NAMALWA (cell line): ENCODE measurements at regions not wholly inside any gene's neighbourhood (a gene's known extent, or its start where the extent isn't known, plus 50 kb on each side); places are given as distances from the start of the nearest gene placed in this dataset.

Experiments
- DNase-seq: peaks from one replicate; pipeline ENCODE4 v3.0.0-alpha.2; 2015; ENCODE audit warnings: low spot score

DNA sequence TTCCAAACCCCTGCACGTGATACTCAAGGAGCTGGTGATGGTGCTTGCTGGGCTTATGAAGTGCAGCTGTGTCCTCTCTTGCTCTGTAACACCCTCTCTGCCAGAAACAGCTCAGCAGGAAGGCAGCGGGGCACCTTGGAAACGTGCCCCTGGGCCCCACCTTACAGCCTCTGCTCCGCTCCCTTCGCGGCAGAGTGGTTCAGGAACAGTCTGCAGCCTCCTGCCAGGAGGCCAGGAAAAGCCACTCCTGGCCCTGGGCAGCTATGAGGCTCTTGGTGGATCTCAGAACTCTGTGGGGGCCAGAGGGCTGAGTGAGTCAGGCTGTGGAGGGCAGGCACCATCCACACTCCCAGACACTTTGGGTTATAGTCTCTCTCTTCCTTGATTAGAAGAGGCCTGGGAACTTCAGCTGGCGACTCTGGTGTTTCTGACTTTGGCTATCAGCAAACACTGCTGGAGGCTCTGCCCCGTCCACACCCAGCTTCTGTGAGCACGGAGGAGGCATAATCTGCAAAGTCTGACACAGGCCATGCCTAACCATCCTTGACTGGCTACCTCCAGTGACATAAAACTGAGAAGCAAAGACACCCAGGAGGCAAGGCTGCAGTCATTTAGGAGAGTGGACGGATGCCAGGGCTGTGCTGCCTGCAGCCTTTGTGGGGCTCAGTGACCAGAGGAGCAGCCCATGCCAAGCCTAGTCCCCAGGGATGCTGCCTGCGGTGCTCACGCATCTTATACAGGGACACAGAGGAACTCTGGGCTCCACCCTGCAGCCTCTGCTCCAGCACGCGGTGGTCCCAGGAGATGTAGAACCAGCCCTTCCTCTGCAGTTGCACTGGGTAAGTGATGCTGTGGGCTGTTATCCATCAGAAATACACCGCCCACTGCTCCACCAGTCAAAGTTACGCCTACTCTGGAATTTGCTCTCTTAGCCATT is 65.3 kb downstream of the METRNL start:
- no peak for DNase-seq

DNA sequence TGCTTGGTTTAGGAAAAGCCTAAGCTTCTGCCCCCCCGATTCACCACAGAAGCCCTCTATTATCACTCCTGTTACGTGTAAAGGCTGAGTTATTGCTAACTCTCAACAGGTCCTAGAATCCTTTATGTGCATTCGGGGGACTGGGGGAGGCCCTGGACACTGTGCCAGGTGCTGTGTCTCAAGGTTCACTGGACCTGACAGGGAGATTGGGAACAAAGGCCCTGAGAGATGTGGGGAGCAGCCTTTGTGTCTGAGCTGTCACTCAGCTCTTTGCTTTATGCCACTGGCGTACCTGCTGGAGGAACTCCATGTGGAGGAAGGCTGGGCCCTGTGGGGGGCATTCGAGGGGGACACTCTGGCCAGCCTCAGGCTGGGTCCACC is 65.9 kb downstream of the METRNL start:
- no peak for DNase-seq

DNA sequence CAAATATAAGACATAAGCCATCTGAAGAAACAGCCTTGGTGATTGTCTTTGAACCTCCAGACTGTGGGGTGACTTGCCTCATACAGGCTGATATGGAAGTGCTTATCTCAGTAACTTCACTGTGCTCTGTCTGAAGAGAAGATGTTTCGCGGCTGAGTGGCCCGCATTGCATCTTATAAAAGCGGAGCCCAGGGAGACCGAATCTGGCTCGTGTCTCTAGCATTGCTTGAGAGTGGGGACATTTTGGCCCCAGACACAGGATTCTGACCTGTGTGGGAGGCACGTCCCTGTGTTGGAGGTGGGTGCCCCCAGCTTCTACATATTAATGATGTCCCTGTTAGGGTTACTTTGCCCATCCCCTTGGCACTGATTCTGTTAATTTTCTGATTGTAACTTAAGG is 66.4 kb downstream of the METRNL start:
- DNase-seq, result no peak

DNA sequence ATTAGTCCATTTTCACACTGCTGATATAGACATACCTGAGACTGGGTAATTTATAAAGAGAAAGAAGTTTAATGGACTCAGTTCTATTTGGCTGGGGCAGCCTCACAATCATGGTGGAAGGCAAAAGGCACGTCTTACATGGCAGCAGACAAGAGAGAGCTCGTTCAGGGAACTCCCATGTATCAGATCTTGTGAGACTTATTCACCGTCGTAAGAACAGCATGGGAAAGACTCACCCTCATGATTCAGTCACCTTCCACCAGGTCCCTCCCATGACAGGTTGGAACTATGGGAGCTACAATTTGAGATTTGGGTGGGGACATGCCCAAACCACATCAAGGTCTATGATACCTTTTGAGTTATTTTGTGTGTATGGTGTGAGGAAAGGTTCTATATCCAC is 66.9 kb downstream of the METRNL start:
- DNase-seq, result no peak

DNA sequence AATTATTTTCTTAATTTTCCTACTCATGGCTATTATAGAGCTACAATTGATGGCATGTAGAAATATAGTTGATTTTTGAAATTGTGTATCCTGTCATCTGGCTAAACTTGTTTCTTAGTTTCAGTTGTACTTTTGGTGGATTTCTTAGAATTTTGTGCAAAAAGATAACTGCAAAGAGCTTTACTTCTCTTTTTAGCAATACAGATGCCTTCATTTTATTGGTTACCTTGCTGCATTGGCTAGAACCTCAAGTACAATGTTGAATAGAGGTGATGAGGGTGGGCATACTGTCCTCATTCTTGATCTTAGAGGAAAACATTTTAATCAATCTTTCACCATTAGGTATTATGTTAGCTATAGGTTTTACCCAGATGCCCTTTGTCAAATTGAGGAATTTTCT is 67.9 kb downstream of the METRNL start:
- DNase-seq, result no peak

DNA sequence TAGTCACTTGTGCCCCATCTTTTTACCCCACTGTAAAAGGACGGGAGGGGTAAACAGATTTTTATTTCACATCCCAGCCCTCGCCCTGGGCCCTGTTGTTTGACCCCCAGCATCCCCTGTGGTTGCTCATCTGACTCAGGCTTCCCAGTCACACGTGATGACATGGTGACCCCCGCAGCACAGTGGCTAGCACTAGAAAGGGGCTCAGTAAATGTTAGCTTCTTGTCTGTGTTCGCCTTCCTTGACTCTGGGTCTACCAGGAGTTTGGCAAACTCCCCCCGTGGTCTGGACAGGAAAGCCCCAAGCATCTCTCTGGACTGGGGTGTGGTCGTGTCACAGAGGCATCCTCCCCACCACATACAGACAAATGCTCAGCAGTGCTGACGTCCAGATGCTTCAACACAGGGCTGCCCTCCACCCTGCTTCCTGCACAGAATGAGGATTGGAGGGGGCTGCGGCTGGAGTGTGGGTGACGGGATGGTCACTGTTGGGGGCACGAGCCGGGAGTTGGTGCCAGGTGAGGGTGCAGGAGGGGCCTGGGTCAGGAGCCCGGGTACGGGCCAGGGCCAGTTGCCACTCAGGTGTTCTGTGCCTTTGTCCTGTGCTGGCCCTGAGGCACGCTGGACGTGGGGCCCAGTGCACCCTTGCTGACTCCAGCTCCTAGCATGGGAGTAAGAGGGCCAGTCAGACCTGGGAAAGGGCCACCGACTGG is 69.1 kb downstream of the METRNL start:
- DNase-seq, result no peak

DNA sequence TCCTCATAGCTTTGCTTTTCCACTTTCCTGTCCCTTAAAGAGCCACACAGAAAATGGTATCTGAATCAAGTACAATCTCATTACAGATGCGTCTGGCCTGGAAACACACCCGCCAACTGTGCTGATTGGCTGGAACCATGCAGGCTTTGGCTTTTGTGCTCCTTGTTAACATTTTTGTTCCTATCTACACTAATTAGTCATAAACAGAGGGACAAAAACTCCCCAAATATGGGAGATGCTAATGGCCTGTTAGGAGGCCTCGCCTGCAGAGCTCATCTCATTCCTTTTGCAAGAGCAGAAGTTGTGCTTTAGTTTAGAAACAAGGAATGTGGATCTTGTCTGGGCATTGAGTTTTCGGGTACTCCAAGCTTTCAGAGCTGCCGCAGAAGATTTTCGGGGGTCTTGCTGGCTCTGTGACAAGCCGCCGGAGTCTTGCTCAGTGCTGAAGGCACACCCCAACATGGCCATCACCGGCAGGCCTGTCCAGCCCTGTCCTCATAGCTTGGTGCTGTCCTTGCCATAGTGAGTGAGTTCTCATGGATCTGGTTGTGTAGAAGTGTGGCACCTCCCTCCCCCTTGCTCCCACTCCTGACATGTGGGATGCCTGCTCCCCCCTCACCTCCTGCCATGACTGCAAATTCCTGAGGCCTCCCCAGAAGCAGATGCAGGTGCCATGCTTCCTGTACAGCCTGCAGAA is 69.8 kb downstream of the METRNL start:
- DNase-seq, result no peak

DNA sequence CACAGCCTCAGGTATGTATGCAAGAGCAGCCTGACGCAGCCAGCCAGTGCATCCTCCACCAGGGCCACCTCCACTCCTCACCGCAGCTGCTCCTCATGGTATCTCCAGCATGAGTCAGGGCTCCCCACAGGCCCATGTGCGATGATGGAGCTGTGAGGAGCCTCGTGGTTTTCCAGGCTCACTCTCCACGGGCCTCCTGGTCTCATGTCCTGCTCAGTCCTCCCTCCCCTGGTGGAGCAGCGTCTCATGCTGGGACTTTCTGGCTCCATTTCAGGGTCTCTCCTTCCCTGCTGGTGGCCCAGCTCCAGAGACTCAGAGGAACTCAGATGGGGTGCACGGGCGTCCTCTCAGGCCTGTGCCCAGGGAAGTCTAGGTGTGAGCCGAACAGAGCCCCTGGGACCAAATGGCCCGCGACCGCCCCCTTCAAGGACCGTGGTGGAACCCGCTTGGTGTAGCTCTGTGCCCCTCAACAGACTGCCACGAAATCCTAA is 70.4 kb downstream of the METRNL start:
- no peak for DNase-seq

DNA sequence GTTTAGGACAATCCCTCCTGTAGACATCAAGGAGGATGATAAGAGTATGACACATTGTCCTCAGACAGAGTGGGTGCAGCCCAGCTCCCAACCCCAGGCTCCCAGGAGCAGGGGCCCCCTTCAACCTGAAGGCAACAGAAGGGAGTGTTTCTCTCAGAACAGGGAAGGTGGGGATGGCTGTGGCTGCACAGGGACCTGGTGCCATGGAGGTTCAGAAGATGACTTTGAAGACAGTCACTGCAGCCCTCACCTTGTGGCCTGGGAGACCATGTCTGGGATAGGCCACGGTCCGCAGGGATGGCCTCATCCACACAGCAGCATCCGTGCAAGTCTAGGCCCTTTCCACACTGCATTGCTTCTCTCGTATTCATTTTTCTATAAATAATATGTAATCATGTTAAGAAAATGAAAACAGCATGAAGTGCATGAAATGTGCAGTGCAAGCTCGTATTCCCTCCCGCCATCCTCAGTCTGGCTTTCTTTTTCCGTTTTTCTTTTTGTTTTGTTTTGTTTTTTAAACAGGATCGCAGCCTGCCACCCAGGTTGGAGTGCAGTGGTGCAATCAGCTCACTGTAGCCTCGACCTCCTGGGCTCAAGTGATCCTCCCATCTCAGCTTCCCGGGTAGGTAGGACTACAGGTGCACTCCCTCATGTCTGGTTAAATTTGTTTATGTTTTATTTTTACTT is 71.1 kb downstream of the METRNL start:
- no peak for DNase-seq

DNA sequence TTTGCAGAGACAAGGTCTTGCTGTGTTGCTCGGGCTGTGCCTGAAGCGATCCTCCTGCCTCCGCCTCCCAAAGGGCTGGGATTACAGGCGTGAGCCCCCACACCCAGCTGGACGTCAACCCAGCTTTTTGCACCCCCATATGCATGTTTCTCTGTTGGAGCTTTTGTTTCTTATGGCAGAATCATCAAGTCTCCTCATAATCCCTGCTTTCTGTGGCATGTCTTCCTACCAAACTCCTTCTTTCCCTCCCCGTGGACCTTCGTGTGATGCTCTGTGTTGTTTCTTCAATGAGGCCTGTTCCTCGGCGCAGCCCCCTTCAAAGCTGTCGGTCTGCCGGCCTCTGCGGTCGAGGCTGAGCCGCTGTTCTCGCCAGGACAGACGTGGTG is 71.6 kb downstream of the METRNL start:
- DNase-seq, result no peak

DNA sequence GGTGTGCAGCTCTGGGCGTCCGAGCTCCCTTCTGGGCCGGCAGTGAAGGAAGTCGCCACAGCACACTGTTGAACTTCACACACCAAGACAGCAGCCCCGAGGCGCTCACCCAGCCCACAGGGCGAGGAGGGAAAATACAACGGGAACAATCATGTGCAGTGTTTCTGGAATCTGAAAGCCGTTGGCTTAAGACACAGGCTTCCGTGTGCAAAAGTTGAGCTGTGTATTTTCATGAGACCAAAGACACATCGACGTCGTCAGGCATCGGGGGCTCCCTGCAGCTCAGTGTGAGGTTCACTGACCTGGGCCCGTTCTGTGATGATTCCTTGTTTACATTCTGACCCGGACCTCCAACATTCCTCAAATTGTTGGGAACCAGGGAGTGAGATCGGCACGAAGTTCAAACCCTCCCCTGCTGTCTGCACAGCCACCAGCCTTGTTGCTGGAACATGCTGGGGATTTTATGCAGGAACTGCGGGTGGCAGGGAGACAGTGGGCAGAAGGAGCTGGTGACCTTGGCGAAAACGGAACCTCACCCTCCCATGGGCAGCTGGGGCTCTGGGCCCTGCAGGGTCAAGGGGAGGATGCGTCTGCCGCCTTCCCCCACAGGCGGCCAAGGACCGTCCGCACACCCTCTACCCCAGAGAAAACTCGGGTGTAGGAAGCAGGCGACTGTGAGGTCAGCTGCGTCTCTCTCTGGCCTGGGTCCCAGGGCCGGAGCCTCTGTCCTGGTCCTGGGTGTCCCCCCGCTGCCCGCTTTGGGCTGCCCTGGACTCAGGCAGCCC is 72.2 kb downstream of the METRNL start:
- DNase-seq, result no peak

DNA sequence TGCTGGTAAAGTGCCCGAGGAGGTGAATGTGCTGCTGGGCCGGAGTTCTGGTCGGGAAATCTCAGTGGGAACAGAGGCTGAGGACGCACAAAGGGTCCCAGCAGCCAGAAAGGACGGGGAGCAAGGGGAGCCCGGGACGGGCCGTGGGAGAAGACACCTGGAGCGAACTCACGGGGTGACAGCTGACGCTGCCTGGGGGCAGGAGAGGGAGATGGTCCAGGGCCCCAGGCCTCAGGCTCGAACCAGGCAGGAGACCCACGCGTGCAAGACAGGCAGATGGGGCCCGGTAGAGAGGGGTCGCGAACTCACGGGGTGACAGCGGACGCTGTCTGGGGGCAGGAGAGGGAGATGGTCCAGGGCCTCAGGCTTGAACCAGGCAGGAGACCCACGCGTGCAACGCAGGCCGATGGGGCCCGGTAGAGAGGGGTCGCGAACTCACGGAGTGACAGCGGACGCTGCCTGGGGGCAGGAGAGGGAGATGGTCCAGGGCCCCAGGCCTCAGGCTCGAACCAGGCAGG is 72.9 kb downstream of the METRNL start:
- DNase-seq, result no peak

DNA sequence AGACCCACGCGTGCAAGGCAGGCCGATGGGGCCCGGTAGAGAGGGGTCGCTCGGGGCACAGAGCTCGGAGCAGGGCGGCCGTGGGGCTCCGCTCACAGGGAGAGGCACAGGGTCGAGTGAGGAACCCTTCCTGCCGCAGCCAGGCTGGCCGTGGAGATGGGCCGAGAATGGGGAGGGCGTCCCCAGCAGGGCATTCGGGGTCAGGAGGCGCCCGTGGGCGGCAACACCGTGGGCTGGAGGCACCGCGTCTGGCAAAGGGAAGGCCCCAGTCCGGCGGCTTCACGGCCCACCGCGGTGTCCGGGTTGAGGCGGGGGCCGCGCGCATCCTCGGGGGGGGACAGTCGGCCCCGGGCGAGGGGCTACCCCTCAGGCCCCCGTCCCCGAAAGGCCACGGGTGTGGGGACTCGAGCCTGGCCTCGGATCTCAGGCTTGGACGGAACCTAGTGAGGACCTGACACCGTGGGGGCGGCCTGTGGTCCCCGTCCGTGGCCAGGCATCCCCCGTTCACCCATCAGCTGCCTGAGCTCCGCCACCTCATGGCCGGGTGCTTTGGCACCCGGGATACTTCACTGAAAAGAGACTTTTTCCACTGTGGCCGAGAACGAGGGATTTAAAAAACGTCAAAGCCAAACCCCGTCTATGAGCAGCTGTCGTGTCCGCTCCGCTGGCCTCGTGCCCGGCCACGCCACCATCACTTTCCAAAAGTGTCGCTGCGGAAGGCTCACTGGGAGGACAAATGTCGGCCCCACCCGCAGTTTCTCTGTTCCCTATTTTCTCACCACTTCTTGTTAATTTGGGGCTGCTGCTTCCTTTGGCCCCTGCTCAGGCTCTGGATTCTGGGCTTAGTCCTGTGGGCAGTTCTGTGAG is 73.6 kb downstream of the METRNL start:
- no peak for DNase-seq

DNA sequence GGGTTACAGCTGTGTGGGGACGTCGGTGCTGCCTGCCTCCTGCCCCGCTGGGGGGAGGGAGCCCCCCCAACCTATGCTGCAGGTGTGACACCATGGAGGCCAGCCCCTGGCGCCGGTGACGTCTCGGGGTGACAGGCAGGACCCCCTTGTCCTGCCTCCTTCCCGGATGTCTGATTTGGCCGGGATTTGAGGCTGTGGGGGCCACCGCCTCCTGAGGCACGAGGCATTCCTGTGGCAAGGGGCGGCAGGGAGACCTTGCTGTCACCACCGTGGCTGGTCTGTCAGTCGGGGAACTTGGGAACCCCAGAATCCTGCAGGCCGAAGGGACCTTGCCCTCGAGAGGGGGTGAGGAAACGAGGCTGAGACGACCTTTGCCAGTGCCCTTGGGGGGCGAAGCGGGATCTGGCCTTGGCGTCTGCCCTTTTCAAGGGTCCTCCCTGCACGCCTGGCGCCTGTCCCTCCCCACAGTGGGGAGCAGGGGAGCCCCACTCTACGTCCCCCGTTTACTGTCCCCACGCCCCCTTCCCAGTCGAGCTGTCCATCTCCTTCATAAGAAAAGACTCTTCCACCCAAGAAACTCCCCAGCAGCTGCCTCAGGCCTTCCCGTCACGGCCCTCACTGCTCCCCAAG is 74.4 kb downstream of the METRNL start:
- no peak for DNase-seq

DNA sequence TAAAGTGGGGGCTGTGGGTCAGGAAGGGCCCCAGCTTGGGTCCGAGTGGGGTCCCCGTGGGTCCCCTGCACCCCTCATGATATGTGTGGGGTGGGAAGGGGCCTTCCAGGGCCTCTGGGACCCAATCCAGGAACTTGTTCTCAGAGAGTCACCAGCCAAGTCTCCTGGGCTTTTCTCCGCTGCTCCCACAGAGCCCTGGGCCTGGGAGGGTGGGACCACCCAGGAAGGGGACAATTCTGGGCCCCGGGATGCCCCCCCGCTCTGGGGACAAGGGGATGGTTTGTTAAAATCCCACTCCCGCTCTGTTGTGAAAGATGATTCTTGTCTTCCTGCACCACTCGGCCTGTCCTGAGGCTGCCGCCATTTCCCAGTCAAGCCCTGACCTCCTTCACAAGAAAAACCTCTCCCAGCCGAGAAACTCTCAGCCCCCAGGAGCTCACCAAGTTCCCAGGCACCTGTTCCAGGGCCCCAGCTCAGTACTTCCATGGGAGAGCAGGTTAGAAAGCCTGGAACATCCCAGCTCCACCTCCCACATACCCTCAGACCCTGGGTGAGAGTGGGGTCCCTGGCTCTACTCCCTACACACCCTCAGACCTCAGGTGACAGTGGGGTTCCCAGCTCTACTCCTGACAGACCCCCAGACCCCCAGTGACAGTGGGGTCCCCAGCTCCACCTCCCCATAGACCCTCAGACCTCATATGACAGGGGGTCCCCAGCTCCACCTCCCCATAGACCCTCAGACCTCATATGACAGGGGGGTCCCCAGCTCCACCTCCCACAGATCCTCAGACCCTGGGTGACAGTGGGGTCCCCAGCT is 75.1 kb downstream of the METRNL start:
- no peak for DNase-seq

DNA sequence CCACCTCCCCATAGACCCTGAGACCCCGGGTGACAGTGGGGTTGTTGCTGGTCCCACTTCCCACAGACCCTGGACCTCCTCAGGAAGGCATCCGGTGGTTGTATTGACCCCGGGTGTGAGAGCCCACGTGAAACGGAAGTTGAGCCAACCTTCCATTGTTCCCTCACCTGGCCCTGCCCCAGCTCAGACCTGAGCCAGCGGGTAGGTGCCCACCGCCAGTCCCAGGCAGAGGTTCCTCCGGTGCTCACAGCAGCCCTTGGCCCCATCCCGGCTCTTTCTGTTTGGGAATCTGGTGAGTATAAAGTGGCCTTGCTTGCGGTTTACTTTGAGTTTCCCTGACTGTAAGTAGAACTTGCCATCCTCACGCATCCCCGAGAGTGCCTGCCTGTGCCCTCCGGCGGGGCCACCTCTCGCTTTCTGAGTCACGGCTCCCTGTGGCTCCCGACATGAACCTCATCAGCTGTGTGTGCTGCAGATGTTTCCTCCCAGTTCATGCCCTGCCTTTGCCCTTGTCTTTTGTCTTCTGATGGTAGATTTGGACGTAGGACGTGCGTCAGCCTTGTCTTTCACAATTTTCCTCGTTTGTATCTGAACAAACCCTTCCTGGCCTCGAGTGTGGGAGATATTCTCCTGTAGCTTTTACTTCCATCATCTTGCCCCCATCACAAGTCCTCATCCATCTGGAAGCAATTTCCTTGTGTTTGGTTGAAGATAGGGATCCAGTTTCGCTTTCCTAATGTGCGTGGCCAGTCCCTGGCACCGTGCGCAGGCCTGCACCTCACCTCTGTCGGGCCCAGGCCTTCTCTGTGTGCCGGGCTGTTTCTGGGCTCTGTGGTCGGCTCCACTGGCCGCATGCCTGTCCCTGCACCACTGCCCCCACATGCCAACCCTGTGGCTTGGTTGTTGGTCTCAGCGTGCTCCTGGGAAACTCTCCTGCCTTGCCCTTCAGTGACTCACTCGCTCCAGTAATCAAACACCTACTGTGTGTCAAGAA is 76.0 kb downstream of the METRNL start:
- no peak for DNase-seq

DNA sequence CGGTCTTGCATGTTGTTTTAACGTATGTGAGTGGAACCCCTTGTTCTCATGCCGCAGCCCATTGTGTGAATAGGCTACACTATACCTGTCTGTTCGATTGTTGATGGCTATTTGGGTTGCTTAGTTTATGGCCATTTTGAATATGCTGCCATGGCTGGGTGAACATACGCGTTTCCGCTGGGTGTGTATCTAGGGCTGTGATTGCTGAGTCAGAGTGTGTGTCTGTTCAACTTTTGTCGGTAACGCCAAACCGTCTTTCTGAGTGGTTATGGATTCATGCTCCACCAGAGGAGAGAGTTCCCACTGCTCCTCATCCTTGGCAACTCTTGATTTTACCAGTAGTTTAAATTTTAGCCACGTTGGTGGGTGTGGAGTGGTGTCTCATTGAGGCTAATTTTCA is 77.0 kb downstream of the METRNL start:
- DNase-seq, result no peak
